PC-9 (cell line): ENCODE measurements at regions not wholly inside any gene's neighbourhood (a gene's known extent, or its start where the extent isn't known, plus 50 kb on each side); places are given as distances from the start of the nearest gene placed in this dataset.

Source experiments
- BruUV-seq: library from RNA; stranded (reverse); fragments of 400-500 nt; replicated peaks from 2 replicates; lab custom pipeline; 2021; lab: Mats Ljungman, UMichigan
- CTCF ChIA-PET: fragments of 300-600 bp; sonication (Branson Sonifier 250); formaldehyde crosslinking; loops from one replicate; lab custom pipeline; 2022; ENCODE audit warnings: antibody characterized with exemption; lab: Charles Lee
- POLR2A ChIA-PET: fragments of 300-600 bp; sonication (Branson Sonifier 250); formaldehyde crosslinking; loops from one replicate; lab custom pipeline; 2022; ENCODE audit warnings: antibody characterized with exemption; ENCODE audit not compliant: unreplicated experiment; lab: Charles Lee
- DNase-seq, 2 experiments: peaks; one replicate each; pipeline versions ENCODE4 v3.0.0 to v3.0.0-alpha.2; 2015 to 2022; ENCODE audit warnings: mixed read lengths in 1 of 2
- H2AFZ ChIP-seq: fragments of 200-600 bp; sonication (generic); 2 replicates; pipeline ENCODE4 v1.8.1; 2017; ENCODE audit warnings: antibody characterized with exemption
- H3F3A ChIP-seq: fragments of 200-600 bp; sonication (generic); 2 replicates; pipeline ENCODE4 v1.8.1; 2017; ENCODE audit warnings: antibody characterized with exemption, mild to moderate bottlenecking, low read depth; ENCODE audit not compliant: insufficient read depth
- H3K27ac ChIP-seq: fragments of 200-600 bp; sonication (generic); 2 replicates; pipeline ENCODE4 v1.6.1; 2016; ENCODE audit warnings: mixed run types
- H3K27me3 ChIP-seq: fragments of 200-600 bp; sonication (generic); 2 replicates; pipeline ENCODE4 v1.6.1; 2016; ENCODE audit warnings: low read depth, mixed run types; ENCODE audit not compliant: insufficient read depth
- H3K36me3 ChIP-seq: fragments of 200-600 bp; sonication (generic); 2 replicates; pipeline ENCODE4 v1.6.1; 2016; ENCODE audit warnings: low read depth, mixed run types
- H3K4me1 ChIP-seq: fragments of 200-600 bp; sonication (generic); replicated peaks from 2 replicates; pipeline ENCODE4 v1.6.1; 2016; ENCODE audit warnings: mixed run types; ENCODE audit not compliant: insufficient read depth
- H3K4me2 ChIP-seq: fragments of 200-600 bp; sonication (generic); 2 replicates; pipeline ENCODE4 v1.6.1; 2017; ENCODE audit warnings: mixed run types
- H3K4me3 ChIP-seq: fragments of 200-600 bp; sonication (generic); 2 replicates; pipeline ENCODE4 v1.6.1; 2016; ENCODE audit warnings: mixed run types
- H3K79me2 ChIP-seq: fragments of 200-600 bp; sonication (generic); 2 replicates; pipeline ENCODE4 v1.6.1; 2017; ENCODE audit warnings: low read depth, mixed run types
- H3K9me2 ChIP-seq: fragments of 200-600 bp; sonication (generic); 2 replicates; pipeline ENCODE4 v1.8.1; 2017; ENCODE audit warnings: mild to moderate bottlenecking; ENCODE audit not compliant: insufficient read depth
- H3K9me3 ChIP-seq: fragments of 200-600 bp; sonication (generic); 2 replicates; pipeline ENCODE4 v1.8.1; 2016; ENCODE audit warnings: low read depth; ENCODE audit not compliant: insufficient read depth
- H4K20me1 ChIP-seq: fragments of 200-600 bp; sonication (generic); 2 replicates; pipeline ENCODE4 v1.8.1; 2017; ENCODE audit not compliant: insufficient read depth
- EZH2 ChIP-seq: fragments of 200-600 bp; sonication (generic); IDR thresholded peaks from 2 replicates; pipeline ENCODE4 v1.8.0; 2017; ENCODE audit warnings: antibody characterized with exemption, low read depth
- intact Hi-C: fragments of 100-400 bp; cut with micrococcal nuclease; formaldehyde crosslinking; loops from one replicate; pipeline ENCODE4 v1.10.0; 2022; ENCODE audit not compliant: unreplicated experiment
- TF ChIP-seq, protein P1 (sequence below): fragments of 200-600 bp; sonication (generic); conservative IDR thresholded peaks from 2 replicates; pipeline ENCODE4 v1.6.1; 2017; ENCODE audit warnings: mixed run types, antibody characterized with exemption, mild to moderate bottlenecking, moderate library complexity

GRCh38 chr21:19712441-19712840 lies 1285.8 kb upstream of the NCAM2 start:
- Histone ChIP-seq H3K36me3 (no peaks in the 10 kb centered on the region), H4K20me1 (no peaks in the 10 kb centered on the region), H3K27me3 (no peaks in the 10 kb centered on the region), H3F3A (no peaks in the 10 kb centered on the region), H3K9me3 (no peaks in the 10 kb centered on the region), H3K4me1 (no peaks in the 10 kb centered on the region), H3K4me3 (no peak overlapping the region), H3K79me2 (no peaks in the 10 kb centered on the region), H2AFZ (no peak overlapping the region), H3K4me2 (no peak overlapping the region), H3K9me2 (no peaks in the 10 kb centered on the region), H3K27ac (no peak overlapping the region)
- no peak for DNase-seq
- TF ChIP-seq, protein P1, sequence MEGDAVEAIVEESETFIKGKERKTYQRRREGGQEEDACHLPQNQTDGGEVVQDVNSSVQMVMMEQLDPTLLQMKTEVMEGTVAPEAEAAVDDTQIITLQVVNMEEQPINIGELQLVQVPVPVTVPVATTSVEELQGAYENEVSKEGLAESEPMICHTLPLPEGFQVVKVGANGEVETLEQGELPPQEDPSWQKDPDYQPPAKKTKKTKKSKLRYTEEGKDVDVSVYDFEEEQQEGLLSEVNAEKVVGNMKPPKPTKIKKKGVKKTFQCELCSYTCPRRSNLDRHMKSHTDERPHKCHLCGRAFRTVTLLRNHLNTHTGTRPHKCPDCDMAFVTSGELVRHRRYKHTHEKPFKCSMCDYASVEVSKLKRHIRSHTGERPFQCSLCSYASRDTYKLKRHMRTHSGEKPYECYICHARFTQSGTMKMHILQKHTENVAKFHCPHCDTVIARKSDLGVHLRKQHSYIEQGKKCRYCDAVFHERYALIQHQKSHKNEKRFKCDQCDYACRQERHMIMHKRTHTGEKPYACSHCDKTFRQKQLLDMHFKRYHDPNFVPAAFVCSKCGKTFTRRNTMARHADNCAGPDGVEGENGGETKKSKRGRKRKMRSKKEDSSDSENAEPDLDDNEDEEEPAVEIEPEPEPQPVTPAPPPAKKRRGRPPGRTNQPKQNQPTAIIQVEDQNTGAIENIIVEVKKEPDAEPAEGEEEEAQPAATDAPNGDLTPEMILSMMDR, result no peak
- TF ChIP-seq EZH2, result no peak
- intact Hi-C loops, result no loop called here
- CTCF ChIA-PET, result no interaction called here
- no TSS peak for BruUV-seq
- POLR2A ChIA-PET, result no interaction called here

- ChIA-PET POLR2A (no interaction called here), CTCF (no interaction called here)
- no peak for DNase-seq
- Histone ChIP-seq H3K4me3 (no peak overlapping the region), H3F3A (no peaks in the 10 kb centered on the region), H2AFZ (no peak overlapping the region), H3K79me2 (no peaks in the 10 kb centered on the region), H3K9me3 (no peaks in the 10 kb centered on the region), H3K9me2 (no peaks in the 10 kb centered on the region), H3K27ac (no peak overlapping the region), H4K20me1 (no peaks in the 10 kb centered on the region), H3K4me2 (no peak overlapping the region), H3K36me3 (no peaks in the 10 kb centered on the region), H3K4me1 (no peaks in the 10 kb centered on the region), H3K27me3 (no peaks in the 10 kb centered on the region)
- no TSS peak for BruUV-seq
- intact Hi-C loops, result no loop called here
- TF ChIP-seq, protein P1, result no peak
- no peak for TF ChIP-seq EZH2
These were observed 1284.9 kb upstream of the NCAM2 start for GRCh38 chr21:19713313-19713712.

DNA sequence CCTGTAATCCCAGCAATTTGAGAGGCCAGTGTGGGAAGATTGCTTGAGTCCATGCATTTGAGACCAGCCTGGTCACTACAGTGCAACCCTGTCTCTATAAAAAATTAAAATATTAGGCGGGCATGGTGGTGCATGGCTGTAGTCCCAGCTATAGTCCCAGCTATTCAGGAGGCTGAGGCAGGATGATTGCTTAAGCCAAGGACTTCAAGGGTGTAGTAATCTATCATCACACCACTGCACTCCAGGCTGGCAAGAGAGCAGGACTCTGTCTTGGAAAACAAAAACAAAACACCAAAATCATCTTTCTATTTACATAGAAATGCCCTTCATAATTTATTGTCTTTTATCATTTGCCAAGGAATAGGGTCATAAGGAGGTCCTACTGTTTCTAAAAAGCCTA lies 1274.1 kb upstream of the NCAM2 start:
- H3K4me2 ChIP-seq, result no peak overlapping the region
- no peaks in the 10 kb centered on the region for H3K79me2 ChIP-seq
- no peak for DNase-seq
- H4K20me1 ChIP-seq, result no peaks in the 10 kb centered on the region
- ChIA-PET POLR2A (no interaction called here), CTCF (no interaction called here)
- H2AFZ ChIP-seq, result no peak overlapping the region
- H3K27ac ChIP-seq, result no peak overlapping the region
- H3F3A ChIP-seq, result no peaks in the 10 kb centered on the region
- no TSS peak for BruUV-seq
- no peaks in the 10 kb centered on the region for H3K9me2 ChIP-seq
- TF ChIP-seq EZH2, result no peak
- TF ChIP-seq, protein P1, result no peak
- no peaks in the 10 kb centered on the region for H3K27me3 ChIP-seq
- H3K9me3 ChIP-seq, result no peaks in the 10 kb centered on the region
- H3K4me1 ChIP-seq, result no peaks in the 10 kb centered on the region
- H3K4me3 ChIP-seq, result no peak overlapping the region
- intact Hi-C loops, result no loop called here
- no peaks in the 10 kb centered on the region for H3K36me3 ChIP-seq
